ENCODE measurements at regions not wholly inside any gene's neighbourhood (a gene's known extent, or its start where the extent isn't known, plus 50 kb on each side); places are given as distances from the start of the nearest gene placed in this dataset.
A peak's percentile ranks its signal among the peaks of the same experiment; 100 is the strongest.
"Not testable (repeated sequence)": the region's sequence is repeated elsewhere in the genome, so short reads cannot be mapped to it uniquely, and the experiment has no call there.

GRCh38 chr5:124203303-124203702 lies 543.1 kb downstream of the ZNF608 start:
- no peak for DNase-seq

GRCh38 chr5:124200381-124200780 lies 546.1 kb downstream of the ZNF608 start:
- DNase-seq, result no peak

DNA sequence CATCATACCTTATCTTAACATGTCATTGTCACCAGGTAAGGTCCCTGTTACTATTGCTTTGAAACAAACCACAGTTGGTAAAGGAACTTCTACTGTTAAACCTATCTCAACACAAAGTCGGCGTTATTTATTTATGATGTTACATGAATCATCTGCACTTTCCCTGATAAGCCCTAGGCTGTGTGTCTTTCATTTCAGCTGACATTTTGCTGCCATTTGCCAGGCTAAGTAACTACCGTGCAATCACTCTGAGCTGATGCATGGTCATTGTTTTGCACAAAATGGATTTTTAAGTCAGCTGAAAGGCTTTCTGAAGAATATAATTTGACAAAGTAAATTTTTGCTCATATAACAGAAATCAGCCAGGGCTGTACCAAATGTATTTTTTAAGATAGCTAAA lies 546.5 kb downstream of the ZNF608 start:
- peak; percentile 26 for DNase-seq

DNA sequence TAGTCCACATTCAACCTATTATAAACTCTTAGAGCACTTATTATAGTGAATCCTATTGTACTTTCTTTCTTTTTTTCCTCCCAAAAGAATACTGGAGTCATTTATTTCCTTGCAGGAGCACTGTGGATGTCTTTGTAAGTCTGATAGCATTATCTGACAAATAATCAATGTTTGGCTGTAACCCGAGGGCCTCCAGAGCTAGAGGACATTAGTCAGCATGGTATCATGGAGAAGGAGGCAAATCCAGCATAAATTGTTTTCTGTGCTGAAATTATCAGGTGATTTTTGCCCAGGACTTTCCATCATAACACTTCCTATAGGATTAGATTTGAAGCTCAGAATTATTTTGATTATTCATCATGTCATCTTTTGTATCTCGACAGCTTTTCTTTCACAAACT lies 551.0 kb downstream of the ZNF608 start:
- no peak for DNase-seq

GRCh38 chr5:124194282-124194681 lies 552.2 kb downstream of the ZNF608 start:
- no peak for DNase-seq

DNA sequence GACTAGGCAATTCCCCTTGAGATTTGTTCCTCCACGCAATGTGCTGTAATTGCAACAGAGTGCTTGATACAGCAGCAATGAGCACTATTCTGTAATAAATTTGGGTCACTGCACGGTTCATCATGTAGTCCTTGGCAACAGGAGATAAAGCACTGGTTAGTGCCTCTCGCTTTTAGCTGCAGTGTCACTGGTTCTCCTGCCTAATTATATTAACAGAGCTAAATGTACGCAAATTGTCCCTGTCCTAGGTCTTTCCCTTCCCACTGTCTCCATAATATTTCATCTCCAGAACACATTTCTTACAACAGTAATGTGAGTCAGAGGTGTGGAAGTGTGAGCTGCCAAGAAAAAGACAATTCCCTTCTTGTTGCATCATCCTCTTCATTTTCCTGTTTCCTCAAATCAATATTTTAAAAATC lies 553.1 kb downstream of the ZNF608 start:
- DNase-seq, result no peak

- DNase-seq, result no peak
These were observed 553.7 kb downstream of the ZNF608 start for GRCh38 chr5:124192716-124193115.

- no peak for DNase-seq
These were observed 560.7 kb downstream of the ZNF608 start for GRCh38 chr5:124185716-124186115.

GRCh38 chr5:124182133-124182532 lies 564.3 kb downstream of the ZNF608 start:
- DNase-seq, result no peak

DNA sequence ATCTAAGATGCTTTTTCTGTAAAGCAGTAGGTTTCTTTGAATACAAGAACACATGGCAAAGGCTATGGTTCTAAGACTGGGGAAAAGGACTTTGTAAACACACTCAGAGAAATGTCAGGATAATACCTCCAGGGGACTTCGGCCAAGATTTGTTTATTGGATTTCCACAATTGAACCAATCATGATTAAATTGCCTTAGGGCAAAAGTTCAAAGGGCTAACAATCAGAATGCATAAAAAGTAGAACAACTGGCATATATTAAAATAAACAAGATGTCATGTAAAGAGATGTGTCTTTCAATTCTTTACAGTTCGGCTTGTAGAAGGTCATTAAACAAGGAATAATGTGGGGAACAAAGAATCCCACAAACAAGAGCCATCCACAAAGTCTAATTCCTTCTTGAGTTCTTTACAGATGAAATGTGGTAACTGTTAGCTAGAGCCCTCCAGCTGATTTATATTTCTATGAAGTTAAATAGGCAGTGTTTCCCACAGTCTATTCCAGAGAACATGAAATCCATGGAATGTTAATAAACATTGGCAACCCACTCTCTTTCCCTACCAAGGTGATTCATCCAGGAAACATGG lies 565.5 kb downstream of the ZNF608 start:
- no peak for DNase-seq

- no peak for DNase-seq
These were observed 566.1 kb downstream of the ZNF608 start for GRCh38 chr5:124180299-124180874.

GRCh38 chr5:124179819-124180218 lies 566.6 kb downstream of the ZNF608 start:
- DNase-seq, result no peak

DNA sequence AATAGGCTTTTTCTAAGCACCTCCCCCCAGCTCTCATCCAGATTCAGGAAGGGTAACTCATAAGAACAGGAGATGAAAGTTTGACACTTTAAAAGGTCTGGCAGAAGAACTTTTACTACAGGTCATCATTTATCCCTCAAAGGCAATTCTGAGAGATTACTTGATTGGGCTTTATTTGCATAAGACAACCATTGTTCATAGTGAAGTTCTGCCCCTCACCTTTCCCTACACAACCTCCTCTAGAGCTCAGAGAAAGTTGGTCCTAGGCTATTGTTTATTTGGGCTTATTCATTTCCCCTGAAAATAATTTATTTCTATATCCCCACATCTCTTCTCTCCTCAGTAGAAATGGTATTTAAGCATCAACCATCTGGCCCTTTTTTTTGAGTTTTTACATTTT lies 568.4 kb downstream of the ZNF608 start:
- DNase-seq, result no peak

GRCh38 chr5:124176692-124177091 lies 569.7 kb downstream of the ZNF608 start:
- DNase-seq, result no peak

DNA sequence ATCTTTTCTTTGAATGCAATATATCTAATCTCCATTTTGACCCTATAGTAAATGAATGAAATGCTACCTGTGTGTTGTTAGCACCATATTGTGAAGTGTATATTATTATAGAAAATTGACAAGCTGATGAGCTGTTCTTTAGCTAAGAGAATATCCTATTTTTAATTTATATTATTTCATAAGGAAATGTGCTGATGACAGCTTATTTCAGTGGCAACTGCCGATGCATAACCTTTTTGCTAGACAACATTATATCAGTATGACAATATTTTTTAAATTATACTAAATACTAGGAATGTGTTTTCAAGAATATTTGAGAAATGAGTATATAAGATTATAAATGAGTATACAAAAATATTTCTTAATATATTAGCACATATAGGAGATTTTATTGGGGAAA lies 573.1 kb downstream of the ZNF608 start:
- DNase-seq, result no peak

DNA sequence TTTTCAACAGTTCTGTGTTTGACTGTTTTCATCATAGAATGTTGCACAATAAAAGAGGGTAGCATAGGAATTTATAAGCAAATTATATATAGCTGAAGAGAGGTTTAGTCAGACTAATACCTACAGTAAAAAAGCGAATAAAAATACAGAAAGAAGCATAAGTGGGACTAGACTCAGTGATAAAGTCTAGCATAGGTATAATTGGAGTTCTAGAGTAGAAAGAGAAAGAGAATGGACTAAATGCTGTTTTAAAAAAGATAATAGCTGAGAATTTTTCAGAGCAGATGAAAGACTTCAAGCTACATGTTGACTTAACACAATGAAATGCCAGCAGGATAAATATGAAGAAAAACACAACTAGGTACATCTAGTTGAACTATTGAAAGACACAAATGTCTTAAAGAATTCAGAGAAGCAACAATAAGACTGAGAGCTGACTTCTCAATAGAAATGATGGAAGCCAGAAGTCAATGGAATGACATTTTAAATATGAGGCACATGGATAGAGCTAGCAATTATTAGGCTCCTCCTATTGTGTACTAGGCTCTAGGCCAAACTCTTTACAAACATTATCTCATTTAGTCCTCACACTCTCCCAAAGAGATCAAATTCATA lies 573.9 kb downstream of the ZNF608 start:
- DNase-seq, result no peak

- DNase-seq, result not testable (repeated sequence)
These were observed 578.3 kb downstream of the ZNF608 start for GRCh38 chr5:124168093-124168492.

GRCh38 chr5:124162767-124163532 lies 583.5 kb downstream of the ZNF608 start:
- peak; percentile 65 for DNase-seq

DNA sequence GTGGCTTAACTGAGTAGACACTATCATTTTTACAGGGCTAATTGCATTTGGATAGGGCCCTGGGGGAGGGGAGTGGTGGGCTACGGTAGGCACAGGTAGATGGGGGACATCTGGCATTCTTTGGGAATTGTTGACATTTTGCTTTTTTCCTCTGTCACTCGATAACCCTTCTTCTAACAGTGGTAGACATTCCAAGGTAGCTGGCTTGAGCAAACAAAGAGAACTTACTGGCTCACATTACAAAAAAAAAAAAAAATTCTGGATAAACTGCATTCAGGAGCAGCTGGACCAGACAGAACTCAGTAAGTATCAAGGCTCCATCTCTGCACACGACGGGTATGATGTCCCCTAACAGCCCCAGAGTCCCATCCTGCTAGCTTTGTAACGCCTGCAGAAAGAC lies 585.2 kb downstream of the ZNF608 start:
- no peak for DNase-seq

- DNase-seq, result no peak
These were observed 586.2 kb downstream of the ZNF608 start for GRCh38 chr5:124160265-124160664.

- DNase-seq, result peak; percentile 42
These were observed 589.1 kb downstream of the ZNF608 start for GRCh38 chr5:124157320-124157719.

DNA sequence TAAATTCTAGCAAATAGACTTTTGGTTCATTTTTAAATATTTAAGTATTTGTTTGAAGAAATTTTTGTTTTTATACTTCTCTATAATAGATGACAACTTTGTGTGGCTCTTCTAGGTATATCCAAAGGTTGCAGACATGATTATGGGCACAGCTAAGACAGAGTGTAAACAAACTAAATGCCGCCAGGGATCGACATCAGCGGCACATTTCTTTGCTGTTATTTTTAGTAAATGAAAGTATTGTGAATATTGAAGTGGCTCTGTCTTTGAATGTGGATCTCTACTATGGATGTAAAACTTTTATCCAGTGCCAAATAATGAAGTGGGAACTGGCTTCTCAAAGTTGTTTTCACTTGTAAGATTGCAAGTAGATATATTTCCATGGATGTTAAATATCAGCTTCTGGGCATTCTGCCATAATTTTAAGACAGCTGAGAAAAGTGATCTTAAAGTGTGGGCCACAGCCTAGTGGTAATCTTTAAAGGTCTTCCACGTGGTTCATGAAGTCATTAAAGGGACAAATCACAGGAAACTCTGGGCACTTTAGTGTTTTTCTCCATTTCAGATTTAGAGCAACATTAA lies 589.9 kb downstream of the ZNF608 start:
- peak; percentile 11 for DNase-seq

DNA sequence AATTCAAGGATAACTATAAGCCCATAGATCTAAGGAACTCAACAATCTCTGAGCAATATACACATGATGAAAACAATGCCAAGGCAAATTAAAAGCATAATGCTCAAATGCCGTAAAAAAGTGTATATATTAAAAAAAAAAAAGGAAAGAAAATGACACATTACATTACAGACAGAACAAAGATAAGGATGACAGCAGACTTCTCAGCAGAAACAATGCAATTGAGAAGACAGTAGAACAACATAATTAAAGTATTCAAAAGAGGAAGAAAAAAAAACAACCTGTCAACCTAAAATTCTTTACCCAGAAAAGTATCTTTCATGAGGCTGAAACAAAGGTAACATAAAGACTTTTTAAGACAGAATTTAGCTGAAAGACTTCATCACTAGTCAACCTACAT lies 591.7 kb downstream of the ZNF608 start:
- DNase-seq, result peak; percentile 4

GRCh38 chr5:124153588-124153987 lies 592.9 kb downstream of the ZNF608 start:
- no peak for DNase-seq
